ENCODE measurements at regions not wholly inside any gene's neighbourhood (a gene's known extent, or its start where the extent isn't known, plus 50 kb on each side); places are given as distances from the start of the nearest gene placed in this dataset.

GRCh38 chr16:66298006-66298405 lies 68.5 kb upstream of the CDH5 start:
- Mint-ChIP-seq H3K36me3 (ENCODE audit: low read depth) (no peaks in the 10 kb centered on the region), H3K27ac (no peak overlapping the region), H3K9me3 (peaks cover 3% of the 10 kb centered on the region), H3K4me1 (peaks cover 9% of the 10 kb centered on the region), H3K27me3 (ENCODE audit: low read depth, poor library complexity) (peaks cover 19% of the 10 kb centered on the region), H3K4me3 (no peak overlapping the region)
- DNase-seq = no peak
- TF ChIP-seq CTCF (IDR thresholded peaks at IDR 0.05) = no peak

- Mint-ChIP-seq H3K9me3 (peaks cover 2% of the 10 kb centered on the region), H3K27me3 (ENCODE audit: low read depth, poor library complexity) (peaks cover 14% of the 10 kb centered on the region), H3K36me3 (ENCODE audit: low read depth) (no peaks in the 10 kb centered on the region), H3K4me3 (no peak overlapping the region), H3K27ac (no peak overlapping the region), H3K4me1 (peaks cover 17% of the 10 kb centered on the region)
- DNase-seq = no peak
- no peak for TF ChIP-seq CTCF (IDR thresholded peaks at IDR 0.05)
Measured at GRCh38 chr16:66296591-66296990, 69.9 kb upstream of the CDH5 start.

GRCh38 chr16:66295761-66296546 lies 70.5 kb upstream of the CDH5 start:
- no peak overlapping the region for H3K4me3 Mint-ChIP-seq
- DNase-seq = no peak
- H3K36me3 Mint-ChIP-seq (ENCODE audit: low read depth) = no peaks in the 10 kb centered on the region
- peaks cover 13% of the 10 kb centered on the region for H3K27me3 Mint-ChIP-seq (ENCODE audit: low read depth, poor library complexity)
- H3K27ac Mint-ChIP-seq = no peak overlapping the region
- H3K4me1 Mint-ChIP-seq = peaks cover 17% of the 10 kb centered on the region
- H3K9me3 Mint-ChIP-seq = no peaks in the 10 kb centered on the region
- TF ChIP-seq CTCF (IDR thresholded peaks at IDR 0.05) = no peak

GRCh38 chr16:66295213-66295612 lies 71.3 kb upstream of the CDH5 start:
- Mint-ChIP-seq H3K4me3 (no peak overlapping the region), H3K4me1 (peaks cover 17% of the 10 kb centered on the region), H3K9me3 (no peaks in the 10 kb centered on the region), H3K36me3 (ENCODE audit: low read depth) (no peaks in the 10 kb centered on the region), H3K27ac (no peak overlapping the region), H3K27me3 (ENCODE audit: low read depth, poor library complexity) (peaks cover 13% of the 10 kb centered on the region)
- TF ChIP-seq CTCF (IDR thresholded peaks at IDR 0.05) = no peak
- no peak for DNase-seq

GRCh38 chr16:66294507-66294906 lies 72.0 kb upstream of the CDH5 start:
- no peaks in the 10 kb centered on the region for H3K9me3 Mint-ChIP-seq
- TF ChIP-seq CTCF (IDR thresholded peaks at IDR 0.05) = no peak
- H3K27me3 Mint-ChIP-seq (ENCODE audit: low read depth, poor library complexity) = peaks cover 13% of the 10 kb centered on the region
- no peak for DNase-seq
- H3K4me1 Mint-ChIP-seq = peaks cover 17% of the 10 kb centered on the region
- H3K36me3 Mint-ChIP-seq (ENCODE audit: low read depth) = no peaks in the 10 kb centered on the region
- no peak overlapping the region for H3K4me3 Mint-ChIP-seq
- H3K27ac Mint-ChIP-seq = no peak overlapping the region

- no peak for TF ChIP-seq CTCF (IDR thresholded peaks at IDR 0.05)
- Mint-ChIP-seq H3K27me3 (ENCODE audit: low read depth, poor library complexity) (peaks cover 13% of the 10 kb centered on the region), H3K36me3 (ENCODE audit: low read depth) (no peaks in the 10 kb centered on the region), H3K9me3 (no peaks in the 10 kb centered on the region), H3K4me3 (no peak overlapping the region), H3K27ac (no peak overlapping the region), H3K4me1 (peaks cover 17% of the 10 kb centered on the region)
- no peak for DNase-seq
Measured at GRCh38 chr16:66293932-66294331, 72.6 kb upstream of the CDH5 start.
